CD4-positive, CD25-positive, alpha-beta regulatory T cell (primary cell): ENCODE measurements at regions not wholly inside any gene's neighbourhood (a gene's known extent, or its start where the extent isn't known, plus 50 kb on each side); places are given as distances from the start of the nearest gene placed in this dataset.

Experiments used
- ATAC-seq, 2 donors: fragments of 150-1000 bp; cut with Tn5 transposase; one replicate each; pipeline ENCODE4 v1.10.0; 2021; ENCODE audit warnings: low read depth in 2 of 2, moderate number of reproducible peaks in 2 of 2, moderate library complexity in 1 of 2
- DNase-seq, 3 donors: peaks; one replicate each; pipeline versions ENCODE4 v3.0.0 to v3.0.0-alpha.2; 2012 to 2022; ENCODE audit warnings: mixed read lengths in 1 of 3
- H3K27ac ChIP-seq: one replicate; pipeline ENCODE4 v1.7.0; 2013; ENCODE audit warnings: mild to moderate bottlenecking, low read length; ENCODE audit not compliant: insufficient read depth, poor library complexity, severe bottlenecking
- H3K27me3 ChIP-seq: one replicate; pipeline ENCODE4 v1.7.0; 2013; ENCODE audit warnings: low read length; ENCODE audit not compliant: control insufficient read depth, insufficient read depth
- H3K36me3 ChIP-seq: one replicate; pipeline ENCODE4 v1.7.0; 2013; ENCODE audit warnings: mild to moderate bottlenecking, low read length, moderate library complexity; ENCODE audit not compliant: control insufficient read depth, insufficient read depth
- H3K4me1 ChIP-seq: 2 replicates; pipeline ENCODE4 v1.7.0; 2013; ENCODE audit warnings: mild to moderate bottlenecking, low read length; ENCODE audit not compliant: insufficient read depth, control insufficient read depth, poor library complexity, severe bottlenecking
- H3K4me3 ChIP-seq: one replicate; pipeline ENCODE4 v1.7.0; 2013; ENCODE audit warnings: low read depth, mild to moderate bottlenecking, low read length, moderate library complexity
- H3K9me3 ChIP-seq, 2 experiments: 1 replicate in 1 of 2; 2 replicates in 1 of 2; pipeline ENCODE4 v1.7.0; 2013; ENCODE audit warnings: low read length in 2 of 2, mild to moderate bottlenecking in 1 of 2, moderate library complexity in 1 of 2; ENCODE audit not compliant: control insufficient read depth in 2 of 2
- H3K27ac Mint-ChIP-seq, 3 donors: one replicate each; pipeline ENCODE4 v1.8.0; 2020 to 2022; ENCODE audit warnings: mild to moderate bottlenecking in 3 of 3, mixed read lengths in 3 of 3, moderate library complexity in 2 of 3
- H3K27me3 Mint-ChIP-seq: one replicate; pipeline ENCODE4 v1.8.0; 2022; ENCODE audit warnings: mild to moderate bottlenecking, mixed read lengths
- H3K36me3 Mint-ChIP-seq: one replicate; pipeline ENCODE4 v1.8.0; 2020; ENCODE audit warnings: mixed read lengths
- H3K4me1 Mint-ChIP-seq, 4 donors: one replicate each; pipeline ENCODE4 v1.8.0; 2020 to 2022; ENCODE audit warnings: mixed read lengths in 4 of 4, mild to moderate bottlenecking in 1 of 4
- H3K4me3 Mint-ChIP-seq, 4 donors: one replicate each; pipeline ENCODE4 v1.8.0; 2020 to 2022; ENCODE audit warnings: mild to moderate bottlenecking in 4 of 4, mixed read lengths in 4 of 4, moderate library complexity in 3 of 4
- H3K9me3 Mint-ChIP-seq, 7 donors: one replicate each; pipeline ENCODE4 v1.8.0; 2020 to 2022; ENCODE audit warnings: mixed read lengths in 7 of 7, mild to moderate bottlenecking in 3 of 7, moderate library complexity in 2 of 7

GRCh38 chr2:107627926-107628325 lies 198.8 kb upstream of the RGPD4 start:
- Histone ChIP-seq H3K27ac (no peak overlapping the region), H3K4me1 (no peaks in the 10 kb centered on the region), H3K9me3 (peaks cover 3 to 8% of the 10 kb centered on the region in 2 experiments), H3K36me3 (no peaks in the 10 kb centered on the region), H3K4me3 (no peak overlapping the region), H3K27me3 (no peaks in the 10 kb centered on the region)
- Mint-ChIP-seq H3K4me3 (no peak overlapping the region), H3K36me3 (no peaks in the 10 kb centered on the region), H3K27ac (no peak overlapping the region), H3K27me3 (peaks cover 5% of the 10 kb centered on the region), H3K4me1 (no peaks in the 10 kb centered on the region), H3K9me3 (peaks cover 3 to 31% (median 14%) of the 10 kb centered on the region in 7 donors)
- ATAC-seq (no peak), DNase-seq (no peak)

- ATAC-seq (no peak), DNase-seq (no peak)
- no peaks in the 10 kb centered on the region for H3K4me1 Mint-ChIP-seq
- no peak overlapping the region for H3K4me3 Mint-ChIP-seq
- Histone ChIP-seq H3K4me3 (no peak overlapping the region), H3K9me3 (no peaks in the 10 kb centered on the region), H3K4me1 (no peaks in the 10 kb centered on the region), H3K27me3 (no peaks in the 10 kb centered on the region), H3K36me3 (no peaks in the 10 kb centered on the region), H3K27ac (no peak overlapping the region)
- no peaks in the 10 kb centered on the region for H3K36me3 Mint-ChIP-seq
- H3K27ac Mint-ChIP-seq = no peak overlapping the region
- H3K9me3 Mint-ChIP-seq = peaks cover 0 to 18% (median 9%) of the 10 kb centered on the region in 7 donors
- H3K27me3 Mint-ChIP-seq = no peaks in the 10 kb centered on the region
These were observed 193.0 kb upstream of the RGPD4 start for GRCh38 chr2:107633580-107634147.

DNA sequence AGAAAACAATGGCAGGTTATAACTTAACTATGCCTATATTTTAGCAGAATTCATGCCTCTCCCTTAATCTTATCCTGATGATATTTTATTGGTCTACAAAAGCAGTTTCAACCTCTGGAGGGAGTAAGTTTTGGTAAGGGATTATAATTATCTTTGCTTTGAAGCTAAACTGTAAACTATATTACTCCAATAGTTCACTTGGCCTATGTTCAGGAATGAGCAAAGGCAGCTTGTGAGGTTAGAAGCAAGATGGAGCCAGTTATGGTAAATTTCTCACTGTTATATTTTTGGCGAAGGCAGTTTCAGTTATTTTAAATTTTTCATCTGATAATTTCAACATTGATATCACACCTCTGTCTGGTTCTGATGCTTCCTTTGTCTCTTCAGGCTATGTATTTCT lies 192.5 kb upstream of the RGPD4 start:
- Histone ChIP-seq H3K9me3 (no peaks in the 10 kb centered on the region), H3K4me1 (no peaks in the 10 kb centered on the region), H3K4me3 (no peak overlapping the region), H3K27me3 (no peaks in the 10 kb centered on the region), H3K36me3 (no peaks in the 10 kb centered on the region), H3K27ac (no peak overlapping the region)
- no peak for ATAC-seq
- H3K27me3 Mint-ChIP-seq = no peaks in the 10 kb centered on the region
- no peak overlapping the region for H3K4me3 Mint-ChIP-seq
- no peaks in the 10 kb centered on the region for H3K36me3 Mint-ChIP-seq
- H3K27ac Mint-ChIP-seq = no peak overlapping the region
- no peak for DNase-seq
- peaks cover 0 to 14% (median 9%) of the 10 kb centered on the region in 7 donors for H3K9me3 Mint-ChIP-seq
- no peaks in the 10 kb centered on the region for H3K4me1 Mint-ChIP-seq

DNA sequence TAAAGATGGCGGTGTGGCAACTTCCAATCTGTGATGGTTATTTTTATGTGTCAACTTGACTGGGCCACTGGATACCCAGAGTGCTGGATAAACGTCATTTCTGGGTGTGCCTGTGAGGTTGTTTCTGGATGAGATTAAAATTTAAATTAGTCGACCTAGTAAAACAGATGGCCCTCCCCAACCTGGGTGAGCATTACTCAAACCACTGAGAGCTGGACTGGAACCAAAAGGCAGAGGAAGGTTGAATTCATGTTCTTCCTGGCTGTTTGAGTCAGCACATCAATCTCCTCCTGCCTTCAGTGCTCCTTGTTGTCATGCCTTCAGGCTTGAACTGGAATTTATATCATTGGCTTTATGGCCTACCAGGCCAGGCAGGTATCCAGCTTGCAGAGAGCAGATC lies 190.8 kb upstream of the RGPD4 start:
- Histone ChIP-seq H3K27me3 (no peaks in the 10 kb centered on the region), H3K36me3 (no peaks in the 10 kb centered on the region), H3K27ac (no peak overlapping the region), H3K4me3 (no peak overlapping the region), H3K4me1 (no peaks in the 10 kb centered on the region), H3K9me3 (no peaks in the 10 kb centered on the region)
- Mint-ChIP-seq H3K4me1 (no peaks in the 10 kb centered on the region), H3K36me3 (no peaks in the 10 kb centered on the region), H3K4me3 (no peak overlapping the region), H3K9me3 (peaks cover 0 to 22% (median 6%) of the 10 kb centered on the region in 7 donors), H3K27ac (no peak overlapping the region), H3K27me3 (no peaks in the 10 kb centered on the region)
- DNase-seq (no peak), ATAC-seq (no peak)

- H3K36me3 Mint-ChIP-seq = no peaks in the 10 kb centered on the region
- Histone ChIP-seq H3K36me3 (no peaks in the 10 kb centered on the region), H3K4me3 (no peak overlapping the region), H3K27me3 (no peaks in the 10 kb centered on the region), H3K4me1 (no peaks in the 10 kb centered on the region), H3K27ac (no peak overlapping the region), H3K9me3 (peaks cover 0 to 14% of the 10 kb centered on the region in 2 experiments)
- H3K4me1 Mint-ChIP-seq = no peaks in the 10 kb centered on the region
- H3K27ac Mint-ChIP-seq = no peak overlapping the region
- H3K9me3 Mint-ChIP-seq = peaks cover 2 to 27% (median 9%) of the 10 kb centered on the region in 7 donors
- no peak for ATAC-seq
- no peaks in the 10 kb centered on the region for H3K27me3 Mint-ChIP-seq
- no peak for DNase-seq
- no peak overlapping the region for H3K4me3 Mint-ChIP-seq
These were observed 181.1 kb upstream of the RGPD4 start for GRCh38 chr2:107645586-107645985.

GRCh38 chr2:107648781-107649404 lies 177.8 kb upstream of the RGPD4 start:
- no peaks in the 10 kb centered on the region for H3K4me1 ChIP-seq
- Mint-ChIP-seq H3K4me1 (no peaks in the 10 kb centered on the region), H3K27ac (no peak overlapping the region), H3K27me3 (no peaks in the 10 kb centered on the region), H3K9me3 (peaks cover 0 to 22% (median 6%) of the 10 kb centered on the region in 7 donors), H3K36me3 (no peaks in the 10 kb centered on the region), H3K4me3 (no peak overlapping the region)
- peaks cover 0 to 14% of the 10 kb centered on the region in 2 experiments for H3K9me3 ChIP-seq
- DNase-seq = no peak
- H3K4me3 ChIP-seq = no peak overlapping the region
- no peaks in the 10 kb centered on the region for H3K36me3 ChIP-seq
- no peak for ATAC-seq
- no peak overlapping the region for H3K27ac ChIP-seq
- H3K27me3 ChIP-seq = no peaks in the 10 kb centered on the region

GRCh38 chr2:107657049-107657448 lies 169.6 kb upstream of the RGPD4 start:
- ATAC-seq (no peak), DNase-seq (no peak)
- no peaks in the 10 kb centered on the region for H3K27me3 Mint-ChIP-seq
- no peaks in the 10 kb centered on the region for H3K27me3 ChIP-seq
- no peak overlapping the region for H3K27ac ChIP-seq
- no peaks in the 10 kb centered on the region for H3K4me1 Mint-ChIP-seq
- H3K9me3 Mint-ChIP-seq = peaks cover 0 to 10% (median 3%) of the 10 kb centered on the region in 7 donors
- no peak overlapping the region for H3K4me3 ChIP-seq
- no peaks in the 10 kb centered on the region for H3K9me3 ChIP-seq
- no peak overlapping the region for H3K27ac Mint-ChIP-seq
- no peaks in the 10 kb centered on the region for H3K4me1 ChIP-seq
- no peak overlapping the region for H3K4me3 Mint-ChIP-seq
- H3K36me3 ChIP-seq = no peaks in the 10 kb centered on the region
- H3K36me3 Mint-ChIP-seq = no peaks in the 10 kb centered on the region

- peaks cover 0 to 17% (median 2%) of the 10 kb centered on the region in 7 donors for H3K9me3 Mint-ChIP-seq
These were observed 163.1 kb upstream of the RGPD4 start for GRCh38 chr2:107663632-107664031.

More at GRCh38 chr2:107663632-107664031, 163.1 kb upstream of the RGPD4 start:
- Histone ChIP-seq H3K27me3 (no peaks in the 10 kb centered on the region), H3K9me3 (no peaks in the 10 kb centered on the region), H3K4me1 (no peaks in the 10 kb centered on the region), H3K4me3 (no peak overlapping the region), H3K36me3 (no peaks in the 10 kb centered on the region), H3K27ac (no peak overlapping the region)
- Mint-ChIP-seq H3K4me3 (no peak overlapping the region), H3K4me1 (no peaks in the 10 kb centered on the region), H3K27ac (no peak overlapping the region), H3K36me3 (no peaks in the 10 kb centered on the region), H3K27me3 (no peaks in the 10 kb centered on the region)
- no peak for DNase-seq
- no peak for ATAC-seq
